DND-41 (cell line): ENCODE measurements at regions not wholly inside any gene's neighbourhood (a gene's known extent, or its start where the extent isn't known, plus 50 kb on each side); places are given as distances from the start of the nearest gene placed in this dataset.

ENCODE experiments used
- ATAC-seq: fragments of 200-7000 bp; cut with Tn5 transposase; 3 replicates; pipeline ENCODE4 v1.9.1; 2021; ENCODE audit warnings: low read depth; ENCODE audit not compliant: insufficient read depth
- DNase-seq: peaks from one replicate; pipeline ENCODE4 v3.0.0-alpha.2; 2020
- H2AFZ ChIP-seq: 2 replicates; pipeline ENCODE4 v1.6.0; 2012; ENCODE audit warnings: low read depth, low read length
- H3K27ac ChIP-seq: 2 replicates; pipeline ENCODE4 v1.5.1; 2012; ENCODE audit warnings: low read length, inconsistent platforms
- H3K27me3 ChIP-seq: fragments of 200-600 bp; sonication (generic); 2 replicates; pipeline ENCODE4 v1.6.0; 2012; ENCODE audit warnings: low read length, mild to moderate bottlenecking, inconsistent platforms; ENCODE audit not compliant: insufficient read depth, poor library complexity
- H3K36me3 ChIP-seq: 2 replicates; pipeline ENCODE4 v1.5.1; 2012; ENCODE audit warnings: low read length, inconsistent platforms; ENCODE audit not compliant: insufficient read depth
- H3K4me1 ChIP-seq: 2 replicates; pipeline ENCODE4 v1.5.1; 2012; ENCODE audit warnings: mild to moderate bottlenecking, low read length; ENCODE audit not compliant: insufficient read depth
- H3K4me2 ChIP-seq: 2 replicates; pipeline ENCODE4 v1.6.0; 2012; ENCODE audit warnings: mild to moderate bottlenecking, moderate library complexity, low read length, inconsistent platforms; ENCODE audit not compliant: insufficient read depth
- H3K4me3 ChIP-seq, 2 experiments: fragments of 200-600 bp in 1 of 2; shearing (Covaris generic) in 1 of 2; 2 replicates each; pipeline ENCODE4 v1.5.1; 2012 to 2016; ENCODE audit warnings: inconsistent platforms in 2 of 2, low read length in 2 of 2, mild to moderate bottlenecking in 2 of 2, low read depth in 1 of 2, moderate library complexity in 1 of 2
- H3K79me2 ChIP-seq: 2 replicates; pipeline ENCODE4 v1.6.0; 2012; ENCODE audit warnings: low read length, inconsistent platforms; ENCODE audit not compliant: insufficient read depth
- H3K9ac ChIP-seq: 2 replicates; pipeline ENCODE4 v1.6.0; 2012; ENCODE audit warnings: low read depth, mild to moderate bottlenecking, inconsistent platforms, low read length, moderate library complexity
- H3K9me3 ChIP-seq: 2 replicates; pipeline ENCODE4 v1.5.1; 2012; ENCODE audit warnings: low read length, moderate library complexity, mild to moderate bottlenecking, inconsistent platforms; ENCODE audit not compliant: insufficient read depth, severe bottlenecking
- H4K20me1 ChIP-seq: 2 replicates; pipeline ENCODE4 v1.6.0; 2012; ENCODE audit warnings: low read length; ENCODE audit not compliant: insufficient read depth
- EZH2 ChIP-seq: IDR thresholded peaks from 3 replicates; pipeline ENCODE4 v1.6.1; 2012; ENCODE audit warnings: borderline replicate concordance, low read depth, mild to moderate bottlenecking, moderate library complexity, low read length, inconsistent platforms; ENCODE audit not compliant: severe bottlenecking
- TF ChIP-seq, protein P1 (sequence below): IDR thresholded peaks from 2 replicates; pipeline ENCODE4 v1.5.1; 2012; ENCODE audit warnings: borderline replicate concordance, low read length, moderate library complexity, mild to moderate bottlenecking; ENCODE audit not compliant: poor library complexity, severe bottlenecking; ENCODE audit errors: extremely low read depth

DNA sequence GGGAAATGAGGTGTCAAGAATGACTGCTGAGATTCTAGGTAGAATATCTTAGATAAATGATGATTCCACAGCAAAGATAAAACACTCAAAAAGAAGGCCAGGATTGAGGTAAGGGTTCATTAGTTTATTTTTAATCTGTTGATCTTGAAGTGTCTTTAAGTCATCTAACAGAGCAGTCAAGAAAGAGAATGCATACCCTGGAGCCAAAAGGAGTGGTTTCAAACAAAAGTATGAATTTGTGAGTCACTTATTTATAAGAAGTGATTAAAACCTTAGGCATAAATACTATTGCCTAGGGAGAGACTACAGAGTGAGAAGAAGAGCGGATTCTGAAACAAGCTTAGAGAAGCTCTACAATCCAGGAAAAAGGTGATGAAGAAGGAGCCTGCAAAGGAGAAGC, 541.0 kb downstream of the DTWD2 start:
- Histone ChIP-seq H4K20me1 (no peaks in the 10 kb centered on the region), H3K36me3 (no peaks in the 10 kb centered on the region), H2AFZ (no peak overlapping the region), H3K9ac (no peak overlapping the region), H3K27ac (no peak overlapping the region), H3K27me3 (no peaks in the 10 kb centered on the region), H3K4me2 (no peak overlapping the region), H3K4me3 (no peak overlapping the region), H3K4me1 (no peaks in the 10 kb centered on the region), H3K79me2 (no peaks in the 10 kb centered on the region), H3K9me3 (no peaks in the 10 kb centered on the region)
- DNase-seq (no peak), ATAC-seq (no peak)
- no peak for TF ChIP-seq EZH2
- TF ChIP-seq, protein P1, sequence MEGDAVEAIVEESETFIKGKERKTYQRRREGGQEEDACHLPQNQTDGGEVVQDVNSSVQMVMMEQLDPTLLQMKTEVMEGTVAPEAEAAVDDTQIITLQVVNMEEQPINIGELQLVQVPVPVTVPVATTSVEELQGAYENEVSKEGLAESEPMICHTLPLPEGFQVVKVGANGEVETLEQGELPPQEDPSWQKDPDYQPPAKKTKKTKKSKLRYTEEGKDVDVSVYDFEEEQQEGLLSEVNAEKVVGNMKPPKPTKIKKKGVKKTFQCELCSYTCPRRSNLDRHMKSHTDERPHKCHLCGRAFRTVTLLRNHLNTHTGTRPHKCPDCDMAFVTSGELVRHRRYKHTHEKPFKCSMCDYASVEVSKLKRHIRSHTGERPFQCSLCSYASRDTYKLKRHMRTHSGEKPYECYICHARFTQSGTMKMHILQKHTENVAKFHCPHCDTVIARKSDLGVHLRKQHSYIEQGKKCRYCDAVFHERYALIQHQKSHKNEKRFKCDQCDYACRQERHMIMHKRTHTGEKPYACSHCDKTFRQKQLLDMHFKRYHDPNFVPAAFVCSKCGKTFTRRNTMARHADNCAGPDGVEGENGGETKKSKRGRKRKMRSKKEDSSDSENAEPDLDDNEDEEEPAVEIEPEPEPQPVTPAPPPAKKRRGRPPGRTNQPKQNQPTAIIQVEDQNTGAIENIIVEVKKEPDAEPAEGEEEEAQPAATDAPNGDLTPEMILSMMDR: no peak

DNA sequence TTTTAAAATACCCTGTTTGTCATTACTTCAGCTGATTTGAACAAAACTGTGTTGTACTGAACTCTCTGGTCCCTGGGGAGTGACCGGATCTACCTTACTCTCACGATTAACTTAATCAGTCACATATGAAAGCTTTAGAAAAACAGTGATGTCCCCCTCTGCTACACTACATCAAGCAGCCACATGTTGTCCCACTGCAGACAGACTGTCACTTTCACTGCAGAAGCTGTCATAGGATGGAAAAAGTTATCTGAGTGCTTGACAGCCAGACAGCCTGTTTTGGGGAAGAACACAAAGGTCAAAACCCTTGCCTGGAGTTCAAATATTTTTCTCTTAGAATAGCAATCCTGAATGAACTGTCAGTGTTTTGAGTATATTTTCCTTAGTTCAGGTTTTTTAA, 546.4 kb downstream of the DTWD2 start:
- no peak for DNase-seq
- H4K20me1 ChIP-seq: no peaks in the 10 kb centered on the region
- H3K4me3 ChIP-seq: no peak overlapping the region
- no peak overlapping the region for H3K4me2 ChIP-seq
- H3K36me3 ChIP-seq: no peaks in the 10 kb centered on the region
- H3K79me2 ChIP-seq: no peaks in the 10 kb centered on the region
- no peak overlapping the region for H2AFZ ChIP-seq
- no peak overlapping the region for H3K27ac ChIP-seq
- H3K27me3 ChIP-seq: no peaks in the 10 kb centered on the region
- no peak for ATAC-seq
- no peak overlapping the region for H3K9ac ChIP-seq
- TF ChIP-seq EZH2: no peak
- TF ChIP-seq, protein P1: no peak
- no peaks in the 10 kb centered on the region for H3K9me3 ChIP-seq
- H3K4me1 ChIP-seq: no peaks in the 10 kb centered on the region

DNA sequence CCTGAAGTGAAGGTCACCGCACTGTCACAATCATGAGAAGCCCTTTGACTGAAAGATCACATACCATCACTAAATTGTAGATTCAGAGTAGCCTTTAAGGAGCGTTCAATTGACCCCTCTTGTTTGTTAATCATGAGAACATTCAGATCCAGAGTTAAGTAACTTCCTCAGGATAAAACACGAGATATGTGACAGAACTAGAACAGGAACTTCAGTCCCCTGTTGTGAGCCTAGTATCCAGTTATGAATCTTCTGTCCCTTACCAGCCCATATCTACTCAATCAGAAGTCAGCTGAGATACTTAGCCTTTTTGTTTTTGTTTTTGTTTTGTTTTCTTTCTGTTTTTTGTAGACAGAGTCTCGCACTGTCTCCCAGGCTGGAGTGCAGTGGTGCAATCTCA, 547.3 kb downstream of the DTWD2 start:
- Histone ChIP-seq H4K20me1 (no peaks in the 10 kb centered on the region), H3K4me2 (no peak overlapping the region), H3K9me3 (no peaks in the 10 kb centered on the region), H3K36me3 (no peaks in the 10 kb centered on the region), H3K79me2 (no peaks in the 10 kb centered on the region), H3K27me3 (no peaks in the 10 kb centered on the region), H3K4me1 (no peaks in the 10 kb centered on the region), H2AFZ (no peak overlapping the region), H3K4me3 (no peak overlapping the region), H3K27ac (no peak overlapping the region), H3K9ac (no peak overlapping the region)
- TF ChIP-seq EZH2: no peak
- TF ChIP-seq, protein P1: no peak
- DNase-seq: no peak
- no peak for ATAC-seq

DNA sequence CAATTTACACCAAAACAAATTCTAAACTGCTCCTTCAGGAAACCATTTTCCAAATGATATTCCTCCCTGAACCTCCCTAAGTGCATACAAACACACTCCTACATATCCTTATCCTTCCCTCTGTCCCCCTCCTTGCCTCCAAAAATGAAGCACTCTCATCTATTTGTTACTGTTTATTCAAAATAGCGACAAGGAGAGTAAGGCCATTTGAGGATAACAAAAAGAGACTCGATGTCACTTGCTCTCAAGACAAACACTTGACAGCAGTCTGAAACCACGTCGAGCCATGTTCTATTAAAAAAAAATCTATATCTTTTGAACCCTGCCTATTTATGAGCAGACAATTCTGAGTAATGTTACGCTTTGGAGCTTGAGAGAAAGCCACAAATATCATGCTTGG, 547.9 kb downstream of the DTWD2 start:
- Histone ChIP-seq H3K27me3 (no peaks in the 10 kb centered on the region), H3K79me2 (no peaks in the 10 kb centered on the region), H3K27ac (no peak overlapping the region), H2AFZ (no peak overlapping the region), H3K4me3 (no peak overlapping the region), H4K20me1 (no peaks in the 10 kb centered on the region), H3K9me3 (no peaks in the 10 kb centered on the region), H3K9ac (no peak overlapping the region), H3K4me1 (no peaks in the 10 kb centered on the region), H3K36me3 (no peaks in the 10 kb centered on the region), H3K4me2 (no peak overlapping the region)
- DNase-seq (no peak), ATAC-seq (no peak)
- no peak for TF ChIP-seq EZH2
- TF ChIP-seq, protein P1: no peak
